LNCAP (cell line): ENCODE measurements at regions not wholly inside any gene's neighbourhood (a gene's known extent, or its start where the extent isn't known, plus 50 kb on each side); places are given as distances from the start of the nearest gene placed in this dataset.

Experiments
- CTCF ChIP-seq: fragments of 450-650 bp; IDR thresholded peaks from 2 replicates; pipeline ENCODE4 v1.5.1; 2017; ENCODE audit warnings: mild to moderate bottlenecking

GRCh38 chr10:62475551-62475950, 101.4 kb downstream of the ZNF365 start:
- TF ChIP-seq CTCF: no peak

- no peak for TF ChIP-seq CTCF
Observed at GRCh38 chr10:62479523-62479922, 105.4 kb downstream of the ZNF365 start.

GRCh38 chr10:62480196-62480595, 106.0 kb downstream of the ZNF365 start:
- TF ChIP-seq CTCF: no peak

GRCh38 chr10:62482581-62482980, 108.4 kb downstream of the ZNF365 start:
- TF ChIP-seq CTCF: no peak

GRCh38 chr10:62491597-62491996, 117.4 kb downstream of the ZNF365 start:
- TF ChIP-seq CTCF: no peak

- peak; percentile 70 for TF ChIP-seq CTCF
Observed at GRCh38 chr10:62492012-62492869, 118.1 kb downstream of the ZNF365 start.

GRCh38 chr10:62492870-62493180, 118.7 kb downstream of the ZNF365 start:
- no peak for TF ChIP-seq CTCF

- no peak for TF ChIP-seq CTCF
Observed at GRCh38 chr10:62496925-62497324, 122.8 kb downstream of the ZNF365 start.
